ENCODE measurements at regions not wholly inside any gene's neighbourhood (a gene's known extent, or its start where the extent isn't known, plus 50 kb on each side); places are given as distances from the start of the nearest gene placed in this dataset.
A peak's percentile ranks its signal among the peaks of the same experiment; 100 is the strongest.

DNA sequence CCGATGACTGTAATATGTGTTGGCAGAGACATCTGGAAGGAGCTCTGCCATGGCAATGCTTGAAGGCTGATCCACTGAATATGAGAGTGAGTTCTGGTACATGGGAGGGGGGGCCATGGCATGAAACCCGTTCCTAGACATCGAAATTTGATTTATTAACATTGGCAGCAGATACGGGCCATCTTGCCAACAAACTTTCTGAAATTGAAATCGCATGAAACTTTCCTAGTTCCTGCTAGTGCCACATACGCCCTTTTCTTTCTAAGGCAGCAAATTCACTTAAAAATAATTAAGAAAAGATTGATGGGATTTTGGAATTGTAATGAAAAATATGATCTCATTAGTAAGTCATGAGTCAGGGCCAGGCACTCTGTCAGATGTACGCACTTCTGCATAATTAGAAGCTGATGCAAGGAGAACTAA, 91.8 kb upstream of the KMT2C start:
- no peaks in the 10 kb centered on the region for H3F3A ChIP-seq (replicated peaks; ENCODE audit: insufficient read depth)
- DNase-seq, result no peak
- H3K36me3 ChIP-seq (replicated peaks in 1 of 2; ENCODE audit: control insufficient read depth in 1 of 2, insufficient read depth in 2 of 2, low read length in 1 of 2), result no peaks in the 10 kb centered on the region
- no peaks in the 10 kb centered on the region for H3K9me2 ChIP-seq
- POLR2A ChIA-PET, result no interaction called here
- H4K20me1 ChIP-seq (ENCODE audit: insufficient read depth), result no peaks in the 10 kb centered on the region
- no peak overlapping the region for H3K27ac ChIP-seq (ENCODE audit: low read depth in 2 of 2, low read length in 1 of 2)
- no peak overlapping the region for H3K9ac ChIP-seq
- TF ChIP-seq NFIC (IDR thresholded peaks at IDR 0.05; ENCODE audit: borderline replicate concordance) (peak; percentile 33; the same call in 1 of the 2 replicates), ELF1 (IDR thresholded peaks at IDR 0.05) (no peak), PBX3 (IDR thresholded peaks at IDR 0.05) (0 out of 2 replicates have a peak, but pooled peaks have one; percentile 24), REST (IDR thresholded peaks at IDR 0.05; ENCODE audit: low read depth, low read length) (no peak), RCOR1 (IDR thresholded peaks at IDR 0.05; ENCODE audit: low read length) (no peak), GATA2 (CRISPR knock-in tag; IDR thresholded peaks at IDR 0.05) (no peak), IRF3 (IDR thresholded peaks at IDR 0.05; ENCODE audit: low read depth, low read length) (no peak), JUND (IDR thresholded peaks at IDR 0.05) (no peak), NRF1 (IDR thresholded peaks at IDR 0.05; ENCODE audit: low read depth, low read length) (no peak), TCF12 (IDR thresholded peaks at IDR 0.05) (peak; percentile 27; the same call in 1 of the 2 replicates), MAX (IDR thresholded peaks at IDR 0.05; ENCODE audit: low read depth) (no peak), TAF1 (IDR thresholded peaks at IDR 0.05; ENCODE audit: borderline replicate concordance, low read depth, low read length) (no peak), FOXM1 (IDR thresholded peaks at IDR 0.05; ENCODE audit: low read depth) (no peak), ZBTB33 (IDR thresholded peaks at IDR 0.05; ENCODE audit: borderline replicate concordance, low read depth) (no peak), RFX5 (IDR thresholded peaks at IDR 0.05; ENCODE audit: low read length) (no peak)
- H3K4me3 ChIP-seq (ENCODE audit: low read depth in 2 of 2, low read length in 1 of 2), result no peak overlapping the region
- H3K79me2 ChIP-seq (ENCODE audit: insufficient read depth), result no peaks in the 10 kb centered on the region
- H3K4me2 ChIP-seq, result peak overlapping the region; percentile 14; the same call in 1 of the 2 replicates
- H2AFZ ChIP-seq (ENCODE audit: low read depth), result peak overlapping the region; percentile 23; the same call in 1 of the 2 replicates
- H3K4me1 ChIP-seq (ENCODE audit: control insufficient read depth in 1 of 2, insufficient read depth in 2 of 2, low read depth in 1 of 2, low read length in 1 of 2), result peaks cover 0 to 9% of the 10 kb centered on the region in 2 experiments; a peak in 1 of 4 replicates
- 16% methylated on average over 7 of the region's 7 CpGs for WGBS (ENCODE audit: low lambda C conversion rate)
- H3K9me3 ChIP-seq, result no peaks in the 10 kb centered on the region
- CTCF ChIA-PET, result interaction anchor here (0.6 kb wide), 1 partner anchor 189 kb away, joined by 3 read pairs; no protein-coding TSS in a partner anchor
- no peaks in the 10 kb centered on the region for H3K27me3 ChIP-seq (ENCODE audit: insufficient read depth)

Measured in SK-N-SH (cell line).